Neural crest cell (in vitro differentiated cells): ENCODE measurements at regions not wholly inside any gene's neighbourhood (a gene's known extent, or its start where the extent isn't known, plus 50 kb on each side); places are given as distances from the start of the nearest gene placed in this dataset.

ENCODE experiments used
- DNase-seq: peaks from one replicate; pipeline ENCODE4 v3.0.0; 2021; ENCODE audit warnings: low read depth, mixed read lengths, low spot score
- H3K27ac Mint-ChIP-seq: one replicate; pipeline ENCODE4 v1.8.0; 2021; ENCODE audit warnings: mild to moderate bottlenecking, mixed read lengths; ENCODE audit not compliant: unreplicated experiment
- H3K27me3 Mint-ChIP-seq: 2 replicates; pipeline ENCODE4 v1.8.0; 2021; ENCODE audit warnings: low read depth, mild to moderate bottlenecking, mixed read lengths
- H3K36me3 Mint-ChIP-seq: 2 replicates; pipeline ENCODE4 v1.8.0; 2021; ENCODE audit warnings: low read depth, mild to moderate bottlenecking, mixed read lengths
- H3K4me1 Mint-ChIP-seq: 2 replicates; pipeline ENCODE4 v1.8.0; 2021; ENCODE audit warnings: mixed read lengths
- H3K4me3 Mint-ChIP-seq: one replicate; pipeline ENCODE4 v1.8.0; 2021; ENCODE audit warnings: mild to moderate bottlenecking, mixed read lengths
- H3K9me3 Mint-ChIP-seq: 2 replicates; pipeline ENCODE4 v1.8.0; 2021; ENCODE audit warnings: mixed read lengths
- CTCF ChIP-seq: fragments of 200-600 bp; sonication (generic); conservative IDR thresholded peaks from 2 replicates; pipeline ENCODE4 v1.5.0; 2021; ENCODE audit warnings: antibody characterized with exemption, mild to moderate bottlenecking

GRCh38 chr18:73597832-73598615 is 549.6 kb downstream of the FBXO15 start:
- Mint-ChIP-seq H3K4me1 (no peaks in the 10 kb centered on the region), H3K27ac (no peak overlapping the region), H3K27me3 (no peaks in the 10 kb centered on the region), H3K36me3 (no peaks in the 10 kb centered on the region), H3K4me3 (no peak overlapping the region), H3K9me3 (no peaks in the 10 kb centered on the region)
- TF ChIP-seq CTCF = no peak
- no peak for DNase-seq

- H3K4me1 Mint-ChIP-seq = no peaks in the 10 kb centered on the region
- no peak for DNase-seq
- H3K4me3 Mint-ChIP-seq = no peak overlapping the region
- no peak for TF ChIP-seq CTCF
- H3K36me3 Mint-ChIP-seq = no peaks in the 10 kb centered on the region
- H3K9me3 Mint-ChIP-seq = no peaks in the 10 kb centered on the region
- no peaks in the 10 kb centered on the region for H3K27me3 Mint-ChIP-seq
- H3K27ac Mint-ChIP-seq = no peak overlapping the region
Observed at GRCh38 chr18:73594749-73595148, 552.9 kb downstream of the FBXO15 start.

- no peak for TF ChIP-seq CTCF
- DNase-seq = no peak
- Mint-ChIP-seq H3K27ac (no peak overlapping the region), H3K27me3 (no peaks in the 10 kb centered on the region), H3K4me1 (no peaks in the 10 kb centered on the region), H3K36me3 (no peaks in the 10 kb centered on the region), H3K9me3 (no peaks in the 10 kb centered on the region), H3K4me3 (no peak overlapping the region)
Observed at GRCh38 chr18:73593207-73593606, 554.4 kb downstream of the FBXO15 start.

GRCh38 chr18:73590950-73591349 is 556.7 kb downstream of the FBXO15 start:
- DNase-seq = no peak
- no peaks in the 10 kb centered on the region for H3K27me3 Mint-ChIP-seq

GRCh38 chr18:73579698-73580097 is 567.9 kb downstream of the FBXO15 start:
- DNase-seq = no peak
- Mint-ChIP-seq H3K4me1 (no peaks in the 10 kb centered on the region), H3K9me3 (peaks cover 10% of the 10 kb centered on the region), H3K4me3 (no peak overlapping the region), H3K36me3 (no peaks in the 10 kb centered on the region), H3K27me3 (no peaks in the 10 kb centered on the region), H3K27ac (no peak overlapping the region)
- no peak for TF ChIP-seq CTCF

More at GRCh38 chr18:73590950-73591349, 556.7 kb downstream of the FBXO15 start:
- H3K9me3 Mint-ChIP-seq = no peaks in the 10 kb centered on the region
- H3K27ac Mint-ChIP-seq = no peak overlapping the region
- H3K4me1 Mint-ChIP-seq = no peaks in the 10 kb centered on the region
- no peak for TF ChIP-seq CTCF
- no peaks in the 10 kb centered on the region for H3K36me3 Mint-ChIP-seq
- H3K4me3 Mint-ChIP-seq = no peak overlapping the region
